ENCODE measurements at regions not wholly inside any gene's neighbourhood (a gene's known extent, or its start where the extent isn't known, plus 50 kb on each side); places are given as distances from the start of the nearest gene placed in this dataset.
A peak's percentile ranks its signal among the peaks of the same experiment; 100 is the strongest.

GRCh38 chr21:35398346-35398982, 349.4 kb upstream of the RUNX1 start:
- FAIRE-seq = no peak
- no peaks in the 10 kb centered on the region for H3K27me3 ChIP-seq (ENCODE audit: control insufficient read depth in 2 of 2, insufficient read depth in 2 of 2, low read length in 2 of 2)
- peak; percentile 13 for DNase-seq (ENCODE audit: low read depth, low spot score)
- H3K4me1 ChIP-seq (ENCODE audit: control insufficient read depth, extremely low read depth, insufficient read depth, low read length) = peaks cover 7% of the 10 kb centered on the region
- no peaks in the 10 kb centered on the region for H4K20me1 ChIP-seq (replicated peaks; ENCODE audit: control insufficient read depth, extremely low read depth, insufficient read depth, low read length)
- H3K9ac ChIP-seq (replicated peaks; ENCODE audit: extremely low read depth, insufficient read depth, low read length) = no peak overlapping the region
- no TSS peak for BruUV-seq (replicated peaks)
- peak overlapping the region; percentile 64 for H2AFZ ChIP-seq (ENCODE audit: low read depth, low read length)
- ChIA-PET POLR2A (no interaction called here), CTCF (interaction anchor here (0.6 to 5.4 kb wide), 5 partner anchors 21 to 653 kb away, joined by 3 to 44 read pairs (median 4); no protein-coding TSS in a partner anchor)
- H3K9me3 ChIP-seq (replicated peaks; ENCODE audit: control insufficient read depth, insufficient read depth, low read length) = no peaks in the 10 kb centered on the region
- TF ChIP-seq GATA2 (IDR thresholded peaks at IDR 0.05; ENCODE audit: insufficient read depth, insufficient read length, low read depth, low read length) = no peak
- TF ChIP-seq MYC (IDR thresholded peaks at IDR 0.05; ENCODE audit: low read depth, low read length) = no peak
- TF ChIP-seq POLR2AphosphoS5 (IDR thresholded peaks at IDR 0.05; ENCODE audit: insufficient read depth, low read depth, low read length) = no peak
- no peak for TF ChIP-seq MAX (IDR thresholded peaks at IDR 0.05; ENCODE audit: insufficient read depth, insufficient read length)
- TF ChIP-seq FOS (IDR thresholded peaks at IDR 0.05; ENCODE audit: borderline replicate concordance, insufficient read depth, low read length) = no peak
- no peak for TF ChIP-seq POLR2A (IDR thresholded peaks at IDR 0.05; ENCODE audit: low read depth, low read length)
- no peak for TF ChIP-seq JUN (IDR thresholded peaks at IDR 0.05; ENCODE audit: borderline replicate concordance, insufficient read depth, insufficient read length, low read depth)
- TF ChIP-seq, protein P1, sequence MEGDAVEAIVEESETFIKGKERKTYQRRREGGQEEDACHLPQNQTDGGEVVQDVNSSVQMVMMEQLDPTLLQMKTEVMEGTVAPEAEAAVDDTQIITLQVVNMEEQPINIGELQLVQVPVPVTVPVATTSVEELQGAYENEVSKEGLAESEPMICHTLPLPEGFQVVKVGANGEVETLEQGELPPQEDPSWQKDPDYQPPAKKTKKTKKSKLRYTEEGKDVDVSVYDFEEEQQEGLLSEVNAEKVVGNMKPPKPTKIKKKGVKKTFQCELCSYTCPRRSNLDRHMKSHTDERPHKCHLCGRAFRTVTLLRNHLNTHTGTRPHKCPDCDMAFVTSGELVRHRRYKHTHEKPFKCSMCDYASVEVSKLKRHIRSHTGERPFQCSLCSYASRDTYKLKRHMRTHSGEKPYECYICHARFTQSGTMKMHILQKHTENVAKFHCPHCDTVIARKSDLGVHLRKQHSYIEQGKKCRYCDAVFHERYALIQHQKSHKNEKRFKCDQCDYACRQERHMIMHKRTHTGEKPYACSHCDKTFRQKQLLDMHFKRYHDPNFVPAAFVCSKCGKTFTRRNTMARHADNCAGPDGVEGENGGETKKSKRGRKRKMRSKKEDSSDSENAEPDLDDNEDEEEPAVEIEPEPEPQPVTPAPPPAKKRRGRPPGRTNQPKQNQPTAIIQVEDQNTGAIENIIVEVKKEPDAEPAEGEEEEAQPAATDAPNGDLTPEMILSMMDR (IDR thresholded peaks at IDR 0.05; ENCODE audit: extremely low read depth in 1 of 2, insufficient read depth in 1 of 2, low read depth in 1 of 2, low read length in 2 of 2) = no peak
- TF ChIP-seq EZH2 (IDR thresholded peaks at IDR 0.05; ENCODE audit: borderline replicate concordance, low read depth, low read length, severe bottlenecking) = no peak
- H3K4me2 ChIP-seq (ENCODE audit: insufficient read depth, low read length) = no peak overlapping the region
- no peaks in the 10 kb centered on the region for H3K79me2 ChIP-seq (ENCODE audit: control insufficient read depth, insufficient read depth, low read length)
- H3K4me3 ChIP-seq (replicated peaks in 1 of 3; ENCODE audit: insufficient read depth in 1 of 3, low read depth in 1 of 3, low read length in 3 of 3) = no peak overlapping the region
- dilution Hi-C loops (cut with MboI; ENCODE audit: extremely low pct_ligation_motif_present, low sequenced_read_pairs) (no loop called here), intact Hi-C loops (cut with micrococcal nuclease) (no loop called here)
- no peaks in the 10 kb centered on the region for H3K9me1 ChIP-seq (replicated peaks; ENCODE audit: control insufficient read depth, extremely low read depth, insufficient read depth, low read length)
- no peak overlapping the region for H3K27ac ChIP-seq (ENCODE audit: insufficient read depth, low read depth, low read length)
- no peaks in the 10 kb centered on the region for H3K36me3 ChIP-seq (ENCODE audit: control insufficient read depth in 2 of 2, extremely low read depth in 1 of 2, insufficient read depth in 2 of 2, low read length in 2 of 2)

Data from endothelial cell of umbilical vein (primary cell).